Endodermal cell (in vitro differentiated cells): ENCODE measurements at regions not wholly inside any gene's neighbourhood (a gene's known extent, or its start where the extent isn't known, plus 50 kb on each side); places are given as distances from the start of the nearest gene placed in this dataset.
"Not testable (repeated sequence)": the region's sequence is repeated elsewhere in the genome, so short reads cannot be mapped to it uniquely, and the experiment has no call there.

Experiments
- DNase-seq: peaks from one replicate; pipeline ENCODE4 v3.0.0-alpha.2; 2017
- H3K27ac ChIP-seq: 2 replicates; pipeline ENCODE4 v1.5.1; 2013; ENCODE audit warnings: mild to moderate bottlenecking, low read depth, low read length, moderate library complexity
- H3K27me3 ChIP-seq: 2 replicates; pipeline ENCODE4 v1.6.1; 2013; ENCODE audit warnings: mild to moderate bottlenecking, low read length, moderate library complexity; ENCODE audit not compliant: insufficient read depth, control insufficient read depth, poor library complexity, severe bottlenecking
- H3K36me3 ChIP-seq: 2 replicates; pipeline ENCODE4 v1.7.0; 2013; ENCODE audit warnings: mild to moderate bottlenecking, low read length, moderate library complexity; ENCODE audit not compliant: control insufficient read depth, insufficient read depth
- H3K4me1 ChIP-seq: one replicate; pipeline ENCODE4 v1.7.0; 2013; ENCODE audit warnings: low read length; ENCODE audit not compliant: control insufficient read depth, insufficient read depth
- H3K4me3 ChIP-seq: 2 replicates; pipeline ENCODE4 v1.5.1; 2013; ENCODE audit warnings: mild to moderate bottlenecking, low read length, moderate library complexity
- H3K9ac ChIP-seq: 2 replicates; pipeline ENCODE4 v1.6.1; 2013; ENCODE audit warnings: mild to moderate bottlenecking, low read length, moderate library complexity; ENCODE audit not compliant: poor library complexity, severe bottlenecking; ENCODE audit errors: extremely low read depth
- H3K9me3 ChIP-seq: 2 replicates; pipeline ENCODE4 v1.6.1; 2013; ENCODE audit warnings: mild to moderate bottlenecking, low read length, moderate library complexity; ENCODE audit not compliant: control insufficient read depth
- H3K27ac Mint-ChIP-seq: 2 replicates; pipeline ENCODE4 v1.8.0; 2020; ENCODE audit warnings: mixed read lengths
- H3K27me3 Mint-ChIP-seq: 2 replicates; pipeline ENCODE4 v1.8.0; 2021; ENCODE audit warnings: mild to moderate bottlenecking, mixed read lengths; ENCODE audit not compliant: insufficient read depth
- H3K36me3 Mint-ChIP-seq: 2 replicates; pipeline ENCODE4 v1.8.0; 2020; ENCODE audit warnings: low read depth, mixed read lengths
- H3K4me1 Mint-ChIP-seq: 2 replicates; pipeline ENCODE4 v1.8.0; 2020; ENCODE audit warnings: mixed read lengths
- H3K4me3 Mint-ChIP-seq: 2 replicates; pipeline ENCODE4 v1.8.0; 2020; ENCODE audit warnings: mild to moderate bottlenecking, moderate library complexity, mixed read lengths
- H3K9me3 Mint-ChIP-seq: 2 replicates; pipeline ENCODE4 v1.8.0; 2020; ENCODE audit warnings: mild to moderate bottlenecking, mixed read lengths
- WGBS, 2 experiments: methylation state at CpG; one replicate each; pipeline versions ENCODE4 v1.1.5 to v1.1.7; 2013; ENCODE audit warnings: missing lambda C conversion rate in 2 of 2, mixed read lengths in 1 of 2; ENCODE audit not compliant: insufficient coverage in 1 of 2, insufficient read length in 1 of 2; 5-methylcytosine and 5-hydroxymethylcytosine counted together
- TF ChIP-seq, protein P1 (sequence below): fragments of 200-600 bp; sonication (generic); conservative IDR thresholded peaks from 2 replicates; pipeline ENCODE4 v1.5.0; 2021; ENCODE audit warnings: antibody characterized with exemption, mild to moderate bottlenecking

DNA sequence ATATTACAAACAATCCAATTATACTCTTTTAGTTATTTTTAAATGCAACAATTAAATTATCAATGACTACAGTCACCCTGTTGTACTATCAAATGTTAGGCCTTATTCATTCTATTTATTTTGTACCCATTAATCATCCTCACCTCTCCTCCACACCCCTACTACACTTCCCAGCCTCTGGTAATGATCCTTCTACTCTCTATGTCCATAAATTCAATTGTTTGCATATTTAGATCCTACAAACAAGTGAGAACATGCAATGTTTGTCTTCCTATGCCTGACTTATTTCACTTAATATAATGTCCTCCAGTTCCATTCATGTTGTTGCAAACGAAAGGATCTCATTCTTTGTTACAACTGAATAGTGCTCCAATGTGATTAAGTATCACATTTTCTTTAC lies 1414.6 kb downstream of the SLITRK1 start:
- no peak overlapping the region for H3K9ac ChIP-seq
- peaks cover 8% of the 10 kb centered on the region for H3K4me1 Mint-ChIP-seq
- H3K27me3 Mint-ChIP-seq, result no peaks in the 10 kb centered on the region
- DNase-seq, result no peak
- no peaks in the 10 kb centered on the region for H3K27me3 ChIP-seq
- no peak overlapping the region for H3K4me3 Mint-ChIP-seq
- no peak overlapping the region for H3K27ac Mint-ChIP-seq
- no peaks in the 10 kb centered on the region for H3K4me1 ChIP-seq
- no peaks in the 10 kb centered on the region for H3K36me3 Mint-ChIP-seq
- TF ChIP-seq, protein P1, sequence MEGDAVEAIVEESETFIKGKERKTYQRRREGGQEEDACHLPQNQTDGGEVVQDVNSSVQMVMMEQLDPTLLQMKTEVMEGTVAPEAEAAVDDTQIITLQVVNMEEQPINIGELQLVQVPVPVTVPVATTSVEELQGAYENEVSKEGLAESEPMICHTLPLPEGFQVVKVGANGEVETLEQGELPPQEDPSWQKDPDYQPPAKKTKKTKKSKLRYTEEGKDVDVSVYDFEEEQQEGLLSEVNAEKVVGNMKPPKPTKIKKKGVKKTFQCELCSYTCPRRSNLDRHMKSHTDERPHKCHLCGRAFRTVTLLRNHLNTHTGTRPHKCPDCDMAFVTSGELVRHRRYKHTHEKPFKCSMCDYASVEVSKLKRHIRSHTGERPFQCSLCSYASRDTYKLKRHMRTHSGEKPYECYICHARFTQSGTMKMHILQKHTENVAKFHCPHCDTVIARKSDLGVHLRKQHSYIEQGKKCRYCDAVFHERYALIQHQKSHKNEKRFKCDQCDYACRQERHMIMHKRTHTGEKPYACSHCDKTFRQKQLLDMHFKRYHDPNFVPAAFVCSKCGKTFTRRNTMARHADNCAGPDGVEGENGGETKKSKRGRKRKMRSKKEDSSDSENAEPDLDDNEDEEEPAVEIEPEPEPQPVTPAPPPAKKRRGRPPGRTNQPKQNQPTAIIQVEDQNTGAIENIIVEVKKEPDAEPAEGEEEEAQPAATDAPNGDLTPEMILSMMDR, result no peak
- H3K27ac ChIP-seq, result no peak overlapping the region
- H3K4me3 ChIP-seq, result no peak overlapping the region
- 88 to 100% methylated on average over 1 of the region's 1 CpG for WGBS, 2 experiments
- H3K9me3 ChIP-seq, result no peaks in the 10 kb centered on the region
- H3K9me3 Mint-ChIP-seq, result no peaks in the 10 kb centered on the region
- no peaks in the 10 kb centered on the region for H3K36me3 ChIP-seq

DNA sequence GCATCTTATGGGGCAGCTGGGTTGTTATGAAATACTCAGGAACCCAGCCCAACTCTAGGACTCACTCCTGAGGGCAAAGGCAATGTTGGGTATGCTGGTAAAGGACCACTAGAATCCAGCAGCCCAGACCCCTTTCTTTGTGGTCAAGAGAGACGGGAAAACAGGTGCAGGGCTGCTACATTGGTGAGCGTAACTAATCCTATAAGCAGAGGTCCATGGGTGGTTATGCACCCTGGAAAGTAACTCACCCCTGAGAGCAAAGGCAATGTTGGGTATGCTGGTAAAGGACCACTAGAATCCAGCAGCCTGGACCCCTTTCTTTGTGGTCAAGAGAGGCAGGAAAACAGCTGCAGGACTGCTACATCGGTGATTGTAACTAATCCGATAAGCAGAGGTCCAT lies 1422.7 kb downstream of the SLITRK1 start:
- H3K4me3 Mint-ChIP-seq, DNase-seq, H3K27ac Mint-ChIP-seq, H3K9me3 Mint-ChIP-seq, H3K27me3 ChIP-seq, H3K4me1 Mint-ChIP-seq, H3K36me3 Mint-ChIP-seq, H3K9ac ChIP-seq, H3K36me3 ChIP-seq, H3K4me3 ChIP-seq, H3K27ac ChIP-seq, H3K9me3 ChIP-seq, H3K27me3 Mint-ChIP-seq, H3K4me1 ChIP-seq: not testable (repeated sequence)
- 79 to 81% methylated on average over 4 of the region's 4 CpGs for WGBS, 2 experiments

DNA sequence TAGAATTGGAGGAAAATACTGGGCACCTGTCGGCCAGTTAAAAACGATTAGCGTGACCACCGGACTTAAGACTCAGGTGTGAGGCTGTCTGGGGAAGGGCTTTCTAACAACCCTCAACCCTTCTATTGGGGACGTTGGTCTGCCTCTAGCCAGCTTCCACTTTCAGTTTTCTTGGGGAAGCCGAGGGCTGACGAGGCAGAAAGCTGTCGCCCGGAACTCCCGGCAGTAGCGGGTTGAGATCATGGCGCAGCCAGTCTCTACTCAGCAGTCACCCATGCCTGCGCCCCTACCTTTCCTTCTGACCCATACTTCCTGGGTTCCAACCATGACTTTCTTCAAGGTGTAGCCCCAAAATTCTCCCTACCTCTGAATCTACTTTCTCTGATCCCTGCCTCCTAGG lies 1424.1 kb downstream of the SLITRK1 start:
- Mint-ChIP-seq H3K4me1 (peaks cover 4% of the 10 kb centered on the region), H3K36me3 (no peaks in the 10 kb centered on the region), H3K4me3 (no peak overlapping the region), H3K27me3 (no peaks in the 10 kb centered on the region), H3K9me3 (peaks cover 6% of the 10 kb centered on the region), H3K27ac (no peak overlapping the region)
- H3K27me3 ChIP-seq, result no peaks in the 10 kb centered on the region
- no peak overlapping the region for H3K9ac ChIP-seq
- H3K36me3 ChIP-seq, result no peaks in the 10 kb centered on the region
- H3K9me3 ChIP-seq, result no peaks in the 10 kb centered on the region
- TF ChIP-seq, protein P1, result no peak
- no peaks in the 10 kb centered on the region for H3K4me1 ChIP-seq
- DNase-seq, result no peak
- H3K4me3 ChIP-seq, result no peak overlapping the region
- H3K27ac ChIP-seq, result no peak overlapping the region
- 96 to 98% methylated on average over 9 to 13 of the region's 13 CpGs for WGBS, 2 experiments

DNA sequence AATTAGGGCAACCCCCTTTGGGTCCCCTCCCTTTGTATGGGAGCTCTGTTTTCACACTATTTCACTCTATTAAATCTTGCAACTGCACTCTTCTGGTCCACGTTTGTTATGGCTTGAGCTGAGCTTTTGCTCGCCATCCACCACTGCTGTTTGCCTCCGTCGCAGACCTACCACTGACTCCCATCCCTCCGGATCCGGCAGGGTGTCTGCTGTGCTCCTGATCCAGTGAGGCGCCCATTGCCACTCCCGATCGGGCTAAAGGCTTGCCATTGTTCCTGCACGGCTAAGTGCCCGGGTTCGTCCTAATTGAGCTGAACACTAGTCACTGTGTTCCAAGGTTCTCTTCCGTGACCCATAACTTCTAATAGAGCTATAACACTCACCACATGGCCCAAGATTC lies 1424.7 kb downstream of the SLITRK1 start:
- H3K27me3 ChIP-seq, H3K4me1 Mint-ChIP-seq, H3K9ac ChIP-seq, H3K9me3 Mint-ChIP-seq, H3K36me3 Mint-ChIP-seq, H3K27ac ChIP-seq, DNase-seq, H3K27ac Mint-ChIP-seq, H3K36me3 ChIP-seq, H3K9me3 ChIP-seq, H3K27me3 Mint-ChIP-seq, H3K4me3 Mint-ChIP-seq, H3K4me1 ChIP-seq, H3K4me3 ChIP-seq: not testable (repeated sequence)
- WGBS, 2 experiments, result 93 to 95% methylated on average over 7 to 13 of the region's 13 CpGs
